ENCODE measurements at regions not wholly inside any gene's neighbourhood (a gene's known extent, or its start where the extent isn't known, plus 50 kb on each side); places are given as distances from the start of the nearest gene placed in this dataset.

DNA sequence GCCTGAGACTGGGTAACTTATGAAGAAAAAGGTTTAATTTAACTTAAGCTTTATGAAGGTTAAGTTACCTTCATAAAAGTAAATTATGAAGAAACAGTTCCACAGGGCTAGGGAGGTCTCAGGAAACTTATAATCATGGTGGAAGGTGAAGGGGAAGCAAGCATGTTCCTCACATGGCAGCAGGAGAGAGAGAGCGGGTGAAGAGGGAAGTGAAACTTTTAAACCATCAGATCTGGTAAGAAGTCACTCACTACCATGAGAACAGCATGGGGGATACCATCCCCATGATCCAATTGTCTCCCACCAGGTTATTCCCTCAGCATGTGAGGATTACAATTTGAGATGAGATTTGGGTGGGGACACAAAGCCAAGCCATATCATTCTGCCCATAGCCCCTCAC, 944.7 kb upstream of the NDST4 start:
- TF ChIP-seq, protein P1, sequence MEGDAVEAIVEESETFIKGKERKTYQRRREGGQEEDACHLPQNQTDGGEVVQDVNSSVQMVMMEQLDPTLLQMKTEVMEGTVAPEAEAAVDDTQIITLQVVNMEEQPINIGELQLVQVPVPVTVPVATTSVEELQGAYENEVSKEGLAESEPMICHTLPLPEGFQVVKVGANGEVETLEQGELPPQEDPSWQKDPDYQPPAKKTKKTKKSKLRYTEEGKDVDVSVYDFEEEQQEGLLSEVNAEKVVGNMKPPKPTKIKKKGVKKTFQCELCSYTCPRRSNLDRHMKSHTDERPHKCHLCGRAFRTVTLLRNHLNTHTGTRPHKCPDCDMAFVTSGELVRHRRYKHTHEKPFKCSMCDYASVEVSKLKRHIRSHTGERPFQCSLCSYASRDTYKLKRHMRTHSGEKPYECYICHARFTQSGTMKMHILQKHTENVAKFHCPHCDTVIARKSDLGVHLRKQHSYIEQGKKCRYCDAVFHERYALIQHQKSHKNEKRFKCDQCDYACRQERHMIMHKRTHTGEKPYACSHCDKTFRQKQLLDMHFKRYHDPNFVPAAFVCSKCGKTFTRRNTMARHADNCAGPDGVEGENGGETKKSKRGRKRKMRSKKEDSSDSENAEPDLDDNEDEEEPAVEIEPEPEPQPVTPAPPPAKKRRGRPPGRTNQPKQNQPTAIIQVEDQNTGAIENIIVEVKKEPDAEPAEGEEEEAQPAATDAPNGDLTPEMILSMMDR (IDR thresholded peaks at IDR 0.05), result no peak
- TF ChIP-seq, protein P2, sequence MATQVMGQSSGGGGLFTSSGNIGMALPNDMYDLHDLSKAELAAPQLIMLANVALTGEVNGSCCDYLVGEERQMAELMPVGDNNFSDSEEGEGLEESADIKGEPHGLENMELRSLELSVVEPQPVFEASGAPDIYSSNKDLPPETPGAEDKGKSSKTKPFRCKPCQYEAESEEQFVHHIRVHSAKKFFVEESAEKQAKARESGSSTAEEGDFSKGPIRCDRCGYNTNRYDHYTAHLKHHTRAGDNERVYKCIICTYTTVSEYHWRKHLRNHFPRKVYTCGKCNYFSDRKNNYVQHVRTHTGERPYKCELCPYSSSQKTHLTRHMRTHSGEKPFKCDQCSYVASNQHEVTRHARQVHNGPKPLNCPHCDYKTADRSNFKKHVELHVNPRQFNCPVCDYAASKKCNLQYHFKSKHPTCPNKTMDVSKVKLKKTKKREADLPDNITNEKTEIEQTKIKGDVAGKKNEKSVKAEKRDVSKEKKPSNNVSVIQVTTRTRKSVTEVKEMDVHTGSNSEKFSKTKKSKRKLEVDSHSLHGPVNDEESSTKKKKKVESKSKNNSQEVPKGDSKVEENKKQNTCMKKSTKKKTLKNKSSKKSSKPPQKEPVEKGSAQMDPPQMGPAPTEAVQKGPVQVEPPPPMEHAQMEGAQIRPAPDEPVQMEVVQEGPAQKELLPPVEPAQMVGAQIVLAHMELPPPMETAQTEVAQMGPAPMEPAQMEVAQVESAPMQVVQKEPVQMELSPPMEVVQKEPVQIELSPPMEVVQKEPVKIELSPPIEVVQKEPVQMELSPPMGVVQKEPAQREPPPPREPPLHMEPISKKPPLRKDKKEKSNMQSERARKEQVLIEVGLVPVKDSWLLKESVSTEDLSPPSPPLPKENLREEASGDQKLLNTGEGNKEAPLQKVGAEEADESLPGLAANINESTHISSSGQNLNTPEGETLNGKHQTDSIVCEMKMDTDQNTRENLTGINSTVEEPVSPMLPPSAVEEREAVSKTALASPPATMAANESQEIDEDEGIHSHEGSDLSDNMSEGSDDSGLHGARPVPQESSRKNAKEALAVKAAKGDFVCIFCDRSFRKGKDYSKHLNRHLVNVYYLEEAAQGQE (IDR thresholded peaks at IDR 0.05; ENCODE audit: insufficient read depth in 1 of 2, low read depth in 2 of 2, low read length in 1 of 2), result no peak
- TF ChIP-seq POLR2AphosphoS5 (IDR thresholded peaks at IDR 0.05; ENCODE audit: low read depth, low read length) (no peak), SIN3A (IDR thresholded peaks at IDR 0.05; ENCODE audit: borderline replicate concordance, insufficient read depth, low read depth, low read length) (no peak)
